Liver (tissue), 7 donors: ENCODE measurements at regions not wholly inside any gene's neighbourhood (a gene's known extent, or its start where the extent isn't known, plus 50 kb on each side); places are given as distances from the start of the nearest gene placed in this dataset.

Experiments
- DNase-seq: peaks from one replicate; pipeline ENCODE4 v3.0.0-alpha.2; 2017; ENCODE audit warnings: low spot score
- H3K27ac ChIP-seq, 2 donors: one replicate each; pipeline ENCODE4 v1.7.0; 2013; ENCODE audit warnings: inconsistent platforms in 2 of 2, low read length in 2 of 2, control low read depth in 1 of 2, low read depth in 1 of 2, mild to moderate bottlenecking in 1 of 2
- H3K27me3 ChIP-seq, 4 donors: one replicate each; pipeline versions ENCODE4 v1.6.1 to v1.7.0; 2013; ENCODE audit warnings: low read length in 3 of 4, inconsistent platforms in 1 of 4, mild to moderate bottlenecking in 1 of 4, moderate library complexity in 1 of 4; ENCODE audit not compliant: control insufficient read depth in 4 of 4, insufficient read depth in 4 of 4
- H3K36me3 ChIP-seq, 4 donors: one replicate each; pipeline versions ENCODE4 v1.6.1 to v1.7.0; 2013; ENCODE audit warnings: low read length in 3 of 4, mild to moderate bottlenecking in 3 of 4, low read depth in 1 of 4, moderate library complexity in 1 of 4; ENCODE audit not compliant: control insufficient read depth in 4 of 4, insufficient read depth in 3 of 4
- H3K4me1 ChIP-seq, 4 donors: one replicate each; pipeline versions ENCODE4 v1.6.1 to v1.7.0; 2013; ENCODE audit warnings: low read length in 3 of 4, mild to moderate bottlenecking in 3 of 4, moderate library complexity in 1 of 4; ENCODE audit not compliant: control insufficient read depth in 4 of 4, insufficient read depth in 4 of 4
- H3K4me3 ChIP-seq, 3 donors: one replicate each; pipeline versions ENCODE4 v1.6.1 to v1.7.0; 2013; ENCODE audit warnings: low read length in 3 of 3, control low read depth in 1 of 3, low read depth in 1 of 3, mild to moderate bottlenecking in 1 of 3
- H3K9ac ChIP-seq, 2 donors: one replicate each; pipeline ENCODE4 v1.7.0; 2013; ENCODE audit warnings: low read length in 2 of 2, mild to moderate bottlenecking in 2 of 2, moderate library complexity in 2 of 2, control low read depth in 1 of 2, low read depth in 1 of 2
- H3K9me3 ChIP-seq, 4 donors: one replicate each; pipeline versions ENCODE4 v1.6.1 to v1.7.0; 2013; ENCODE audit warnings: low read length in 3 of 4; ENCODE audit not compliant: control insufficient read depth in 4 of 4
- ATF3 ChIP-seq: IDR thresholded peaks from 2 replicates; pipeline ENCODE4 v1.6.1; 2016; ENCODE audit warnings: antibody characterized with exemption
- EGR1 ChIP-seq, 2 donors: IDR thresholded peaks; 2 replicates each; pipeline ENCODE4 v1.6.1; 2016 to 2018; ENCODE audit warnings: antibody characterized with exemption in 2 of 2, low read depth in 2 of 2
- HNF4A ChIP-seq, 2 donors: conservative IDR thresholded peaks; 2 replicates each; pipeline ENCODE4 v1.6.1; 2016; ENCODE audit warnings: antibody characterized with exemption in 2 of 2, mild to moderate bottlenecking in 2 of 2
- JUND ChIP-seq, 2 donors: IDR thresholded peaks; 2 replicates each; pipeline ENCODE4 v1.6.1; 2016; ENCODE audit warnings: antibody characterized with exemption in 2 of 2
- MAX ChIP-seq: IDR thresholded peaks from 2 replicates; pipeline ENCODE4 v1.6.1; 2016; ENCODE audit warnings: antibody characterized with exemption
- NR2F2 ChIP-seq: IDR thresholded peaks from 2 replicates; pipeline ENCODE4 v1.6.1; 2016; ENCODE audit warnings: antibody characterized with exemption
- RAD21 ChIP-seq, 2 donors: IDR thresholded peaks; 2 replicates each; pipeline ENCODE4 v1.6.1; 2016; ENCODE audit warnings: antibody characterized with exemption in 2 of 2, mild to moderate bottlenecking in 2 of 2
- SP1 ChIP-seq: IDR thresholded peaks from 2 replicates; pipeline ENCODE4 v1.6.1; 2018; ENCODE audit warnings: antibody characterized with exemption, mild to moderate bottlenecking
- ZBTB33 ChIP-seq: IDR thresholded peaks from 2 replicates; pipeline ENCODE4 v1.6.1; 2016; ENCODE audit warnings: antibody characterized with exemption
- WGBS: extraction: QIAGEN DNeasy Blood & Tissue Kit; methylation state at CpG from one replicate; pipeline ENCODE4 v1.1.7; 2013; 5-methylcytosine and 5-hydroxymethylcytosine counted together
- donor health status: healthy.
- donor health status: healthy.
- donor health status: healthy.
- donor health status: healthy.

GRCh38 chr7:52253953-52254352, 781.5 kb upstream of the POM121L12 start:
- 57% methylated on average over 5 of the region's 5 CpGs for WGBS
- TF ChIP-seq RAD21 (IDR thresholded peaks at IDR 0.05) (no peak), MAX (no peak), EGR1 (IDR thresholded peaks at IDR 0.05; ENCODE audit: low read depth in 2 of 2) (no peak), SP1 (no peak)

GRCh38 chr7:52249741-52250140, 785.7 kb upstream of the POM121L12 start:
- DNase-seq, result no peak
- Histone ChIP-seq H3K4me1 (peaks cover 0 to 1% (median 0%) of the 10 kb centered on the region in 4 donors), H3K4me3 (no peak overlapping the region), H3K27ac (no peak overlapping the region), H3K9ac (no peak overlapping the region), H3K36me3 (no peaks in the 10 kb centered on the region), H3K9me3 (no peaks in the 10 kb centered on the region), H3K27me3 (no peaks in the 10 kb centered on the region)
- TF ChIP-seq HNF4A (conservative IDR thresholded peaks at IDR 0.05), result no peak
- TF ChIP-seq ZBTB33, result no peak
- WGBS, result 71% methylated on average over 6 of the region's 6 CpGs

More at GRCh38 chr7:52253953-52254352, 781.5 kb upstream of the POM121L12 start:
- Histone ChIP-seq H3K9ac (no peak overlapping the region), H3K4me1 (peaks cover 0 to 1% (median 0%) of the 10 kb centered on the region in 4 donors), H3K36me3 (no peaks in the 10 kb centered on the region), H3K4me3 (no peak overlapping the region), H3K9me3 (no peaks in the 10 kb centered on the region), H3K27ac (no peak overlapping the region), H3K27me3 (no peaks in the 10 kb centered on the region)
- DNase-seq, result no peak

GRCh38 chr7:52247518-52247917, 787.9 kb upstream of the POM121L12 start:
- TF ChIP-seq ZBTB33 (no peak), NR2F2 (no peak), SP1 (no peak), ATF3 (no peak), EGR1 (IDR thresholded peaks at IDR 0.05; ENCODE audit: low read depth in 2 of 2) (no peak), JUND (IDR thresholded peaks at IDR 0.05) (no peak)
- WGBS, result 81% methylated on average over 4 of the region's 4 CpGs

More at GRCh38 chr7:52247518-52247917, 787.9 kb upstream of the POM121L12 start:
- H3K27ac ChIP-seq, result no peak overlapping the region
- H3K9ac ChIP-seq, result no peak overlapping the region
- no peaks in the 10 kb centered on the region for H3K36me3 ChIP-seq
- H3K4me3 ChIP-seq, result no peak overlapping the region
- H3K9me3 ChIP-seq, result no peaks in the 10 kb centered on the region
- no peaks in the 10 kb centered on the region for H3K4me1 ChIP-seq
- no peak for DNase-seq
- no peaks in the 10 kb centered on the region for H3K27me3 ChIP-seq
